ENCODE measurements at regions not wholly inside any gene's neighbourhood (a gene's known extent, or its start where the extent isn't known, plus 50 kb on each side); places are given as distances from the start of the nearest gene placed in this dataset.

DNA sequence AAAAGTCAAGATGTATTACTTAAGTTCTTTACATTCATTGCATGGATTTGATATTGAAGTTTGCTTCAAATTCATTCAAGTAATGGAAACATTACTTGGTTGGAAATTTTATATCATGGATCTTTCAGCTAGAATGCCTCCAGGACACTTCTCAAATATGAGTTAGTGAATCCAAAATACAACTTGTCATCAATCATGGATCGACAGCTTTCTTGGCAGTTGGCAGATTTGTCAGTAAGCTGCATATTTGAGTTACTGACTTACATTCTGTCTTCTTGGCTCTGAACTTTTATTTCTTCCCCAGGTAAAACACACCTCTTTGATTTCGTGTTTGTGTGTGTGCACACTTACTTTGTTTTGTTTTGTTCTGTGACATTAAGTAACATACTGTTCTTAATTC is 1171.1 kb downstream of the TAF11L14 start:
- peaks cover 2% of the 10 kb centered on the region for H3K27me3 Mint-ChIP-seq
- no peak overlapping the region for H3K4me3 Mint-ChIP-seq

DNA sequence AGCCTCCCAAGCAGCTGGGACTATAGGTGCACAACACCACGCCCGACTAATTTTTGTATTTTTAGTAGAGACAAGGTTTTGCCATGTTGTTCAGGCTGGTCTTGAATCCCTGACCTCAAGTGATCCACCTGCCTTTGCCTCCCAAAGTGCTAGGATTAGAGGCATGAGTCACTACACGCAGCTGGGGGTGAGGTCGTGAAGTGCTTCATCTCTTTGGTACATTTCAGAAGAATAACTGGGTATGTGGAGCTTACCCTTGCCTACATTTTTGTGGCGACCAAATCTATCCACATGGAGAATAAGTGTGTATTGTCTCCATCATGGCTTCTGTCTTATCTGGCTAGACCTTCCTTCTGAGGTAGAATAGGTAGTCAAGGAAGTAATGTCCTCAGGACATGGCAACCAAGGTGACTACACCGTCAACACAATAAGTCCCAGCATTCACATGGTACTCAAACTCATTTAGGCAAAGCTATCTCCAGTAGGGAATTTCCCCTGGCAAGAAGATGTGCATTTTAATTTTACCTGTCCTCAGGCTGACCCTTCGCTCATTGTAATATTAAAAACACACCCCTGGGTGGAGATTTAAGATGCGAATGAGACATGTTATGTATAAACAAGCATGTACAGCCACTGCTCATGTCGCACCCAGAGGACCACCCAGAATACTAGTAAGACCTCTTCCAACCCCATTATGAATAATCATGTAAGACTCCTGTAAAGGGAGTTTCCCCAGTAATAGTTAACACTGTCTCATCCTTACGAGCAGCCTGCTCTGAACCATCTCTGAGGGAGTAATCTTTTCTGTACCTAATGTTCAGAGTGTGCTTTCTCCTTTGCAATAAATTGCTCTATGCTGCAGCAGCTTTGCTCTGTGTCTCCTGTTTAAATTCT is 1173.2 kb downstream of the TAF11L14 start:
- H3K4me1 Mint-ChIP-seq = no peaks in the 10 kb centered on the region
- H3K4me3 Mint-ChIP-seq = no peak overlapping the region
- no peaks in the 10 kb centered on the region for H3K36me3 Mint-ChIP-seq
- no peaks in the 10 kb centered on the region for H3K9me3 Mint-ChIP-seq
- peaks cover 2% of the 10 kb centered on the region for H3K27me3 Mint-ChIP-seq
- H3K27ac Mint-ChIP-seq = no peak overlapping the region

More for the DNA sequence above, 1171.1 kb downstream of the TAF11L14 start:
- Mint-ChIP-seq H3K27ac (no peak overlapping the region), H3K36me3 (no peaks in the 10 kb centered on the region), H3K4me1 (no peaks in the 10 kb centered on the region), H3K9me3 (no peaks in the 10 kb centered on the region)

- Mint-ChIP-seq H3K9me3 (peaks cover 0 to 2% (median 0%) of the 10 kb centered on the region in 3 donors), H3K4me3 (no peak overlapping the region), H3K4me1 (no peaks in the 10 kb centered on the region), H3K36me3 (no peaks in the 10 kb centered on the region), H3K27ac (no peak overlapping the region), H3K27me3 (no peaks in the 10 kb centered on the region)
Measured at GRCh38 chr5:18811661-18812060, 1176.3 kb downstream of the CDH18 start.

- Mint-ChIP-seq H3K4me1 (no peaks in the 10 kb centered on the region), H3K9me3 (peaks cover 0 to 5% (median 1%) of the 10 kb centered on the region in 3 donors), H3K27ac (no peak overlapping the region), H3K4me3 (no peak overlapping the region), H3K36me3 (no peaks in the 10 kb centered on the region), H3K27me3 (no peaks in the 10 kb centered on the region)
Measured at GRCh38 chr5:18828351-18828750, 1159.6 kb downstream of the CDH18 start.

- H3K27ac Mint-ChIP-seq = no peak overlapping the region
- H3K4me1 Mint-ChIP-seq = no peaks in the 10 kb centered on the region
- H3K36me3 Mint-ChIP-seq = no peaks in the 10 kb centered on the region
- no peak overlapping the region for H3K4me3 Mint-ChIP-seq
- H3K27me3 Mint-ChIP-seq = peaks cover 2% of the 10 kb centered on the region
- peaks cover 0 to 5% (median 1%) of the 10 kb centered on the region in 3 donors for H3K9me3 Mint-ChIP-seq
Measured at GRCh38 chr5:18829539-18829938, 1158.5 kb downstream of the CDH18 start.

- Mint-ChIP-seq H3K36me3 (peaks cover 1% of the 10 kb centered on the region), H3K27me3 (no peaks in the 10 kb centered on the region), H3K9me3 (peaks cover 0 to 6% (median 4%) of the 10 kb centered on the region in 3 donors), H3K4me3 (no peak overlapping the region), H3K27ac (no peak overlapping the region), H3K4me1 (no peaks in the 10 kb centered on the region)
Measured at GRCh38 chr5:18850216-18850615, 1137.8 kb downstream of the CDH18 start.

DNA sequence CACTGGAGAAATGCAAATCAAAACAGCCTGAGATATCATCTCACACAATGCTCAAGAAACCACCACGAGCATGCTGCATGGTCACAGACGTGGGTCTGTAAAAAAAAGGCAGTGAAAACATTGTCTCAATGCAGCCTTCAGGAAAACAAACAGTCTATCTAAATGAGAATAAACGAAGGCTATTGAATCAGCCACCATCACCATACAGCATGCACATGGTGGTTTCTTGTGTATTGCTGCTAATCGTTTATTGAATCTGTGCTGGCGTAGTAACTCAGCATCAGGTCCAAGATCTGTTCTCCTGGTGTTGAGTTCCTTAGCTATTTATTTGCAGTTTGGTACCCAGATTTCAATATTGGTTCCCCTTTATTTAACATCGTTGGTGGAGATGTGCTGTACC is 1115.0 kb downstream of the CDH18 start:
- no peaks in the 10 kb centered on the region for H3K36me3 Mint-ChIP-seq

GRCh38 chr5:18876565-18876964 is 1111.4 kb downstream of the CDH18 start:
- Mint-ChIP-seq H3K27ac (no peak overlapping the region), H3K36me3 (no peaks in the 10 kb centered on the region), H3K9me3 (peaks cover 0 to 2% (median 0%) of the 10 kb centered on the region in 3 donors), H3K4me3 (no peak overlapping the region), H3K4me1 (no peaks in the 10 kb centered on the region), H3K27me3 (no peaks in the 10 kb centered on the region)

More for the DNA sequence above, 1115.0 kb downstream of the CDH18 start:
- no peaks in the 10 kb centered on the region for H3K4me1 Mint-ChIP-seq
- H3K9me3 Mint-ChIP-seq = no peaks in the 10 kb centered on the region
- no peaks in the 10 kb centered on the region for H3K27me3 Mint-ChIP-seq
- no peak overlapping the region for H3K4me3 Mint-ChIP-seq
- H3K27ac Mint-ChIP-seq = no peak overlapping the region

DNA sequence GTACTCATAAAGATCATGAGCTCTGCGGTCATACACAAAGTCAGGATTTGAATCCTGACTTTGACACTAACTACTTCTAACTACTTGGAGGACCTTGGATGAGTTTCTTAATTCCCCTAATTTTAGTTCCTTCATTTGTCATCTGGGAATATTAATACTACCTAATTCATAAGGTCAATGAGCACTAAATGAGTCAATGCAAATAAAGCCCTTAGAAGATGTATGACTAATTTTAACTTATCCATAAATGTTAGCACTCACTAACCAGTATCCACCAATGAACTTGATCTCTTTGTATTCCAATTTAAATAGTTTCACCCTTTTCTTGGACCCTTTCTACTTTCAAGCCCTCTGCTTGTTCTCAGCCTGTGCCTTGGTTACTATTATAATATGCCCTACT is 1106.4 kb downstream of the CDH18 start:
- H3K27me3 Mint-ChIP-seq = no peaks in the 10 kb centered on the region
- H3K9me3 Mint-ChIP-seq = peaks cover 0 to 3% (median 2%) of the 10 kb centered on the region in 3 donors
- H3K36me3 Mint-ChIP-seq = no peaks in the 10 kb centered on the region
- no peaks in the 10 kb centered on the region for H3K4me1 Mint-ChIP-seq
- H3K4me3 Mint-ChIP-seq = no peak overlapping the region
- no peak overlapping the region for H3K27ac Mint-ChIP-seq

DNA sequence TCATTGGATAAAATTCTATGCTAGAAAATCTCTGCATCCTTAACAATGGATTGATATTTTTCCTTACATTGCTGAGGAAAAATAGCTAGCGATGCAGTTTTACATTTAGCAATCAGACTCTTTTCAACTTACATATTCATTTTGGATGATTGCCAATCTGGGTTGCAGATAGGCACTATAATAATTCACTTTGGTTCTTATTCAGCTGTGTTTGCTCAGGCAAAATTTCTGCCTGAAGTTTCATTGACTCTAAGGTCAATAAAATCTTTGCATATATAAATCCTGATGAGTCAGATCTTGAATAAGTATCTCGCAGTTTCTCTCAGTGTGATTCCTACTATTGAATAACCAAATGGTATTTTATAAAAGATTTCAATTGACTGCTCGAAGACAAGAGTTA is 1105.8 kb downstream of the CDH18 start:
- no peaks in the 10 kb centered on the region for H3K27me3 Mint-ChIP-seq
- no peaks in the 10 kb centered on the region for H3K36me3 Mint-ChIP-seq
- no peak overlapping the region for H3K4me3 Mint-ChIP-seq
- H3K27ac Mint-ChIP-seq = no peak overlapping the region
- peaks cover 0 to 3% (median 2%) of the 10 kb centered on the region in 3 donors for H3K9me3 Mint-ChIP-seq
- H3K4me1 Mint-ChIP-seq = no peaks in the 10 kb centered on the region

- H3K9me3 Mint-ChIP-seq = peaks cover 0 to 7% (median 5%) of the 10 kb centered on the region in 3 donors
- no peak overlapping the region for H3K27ac Mint-ChIP-seq
- H3K4me3 Mint-ChIP-seq = no peak overlapping the region
- H3K4me1 Mint-ChIP-seq = no peaks in the 10 kb centered on the region
- H3K36me3 Mint-ChIP-seq = no peaks in the 10 kb centered on the region
- no peaks in the 10 kb centered on the region for H3K27me3 Mint-ChIP-seq
Measured at GRCh38 chr5:18888821-18889220, 1099.2 kb downstream of the CDH18 start.

- no peak overlapping the region for H3K27ac Mint-ChIP-seq
- H3K36me3 Mint-ChIP-seq = no peaks in the 10 kb centered on the region
- no peaks in the 10 kb centered on the region for H3K9me3 Mint-ChIP-seq
- no peak overlapping the region for H3K4me3 Mint-ChIP-seq
- no peaks in the 10 kb centered on the region for H3K4me1 Mint-ChIP-seq
- no peaks in the 10 kb centered on the region for H3K27me3 Mint-ChIP-seq
Measured at GRCh38 chr5:18900644-18901043, 1087.4 kb downstream of the CDH18 start.

DNA sequence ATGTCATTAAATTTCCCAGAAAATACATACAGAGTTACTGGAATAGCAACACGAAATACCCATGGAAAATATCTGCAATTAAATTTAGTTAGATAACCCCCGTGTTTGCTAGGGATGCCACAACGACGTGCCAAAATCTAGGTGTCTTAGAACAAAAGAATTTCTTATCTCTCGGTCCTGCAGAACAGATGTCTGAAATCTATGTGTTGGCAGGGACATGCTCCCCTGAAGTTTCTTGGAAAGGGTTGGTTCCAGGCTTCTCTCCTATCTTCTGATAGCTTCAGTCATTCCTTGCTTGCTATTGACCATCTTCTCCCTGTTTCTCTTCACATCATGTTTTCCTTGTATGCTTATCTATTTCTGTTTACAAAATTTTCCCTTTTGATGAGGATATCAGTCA is 1067.0 kb downstream of the CDH18 start:
- Mint-ChIP-seq H3K9me3 (peaks cover 0 to 2% (median 0%) of the 10 kb centered on the region in 3 donors), H3K4me3 (no peak overlapping the region), H3K36me3 (no peaks in the 10 kb centered on the region), H3K27ac (no peak overlapping the region), H3K27me3 (peaks cover under 1% of the 10 kb centered on the region), H3K4me1 (no peaks in the 10 kb centered on the region)

GRCh38 chr5:18932081-18932480 is 1055.9 kb downstream of the CDH18 start:
- H3K27me3 Mint-ChIP-seq = no peaks in the 10 kb centered on the region
- no peaks in the 10 kb centered on the region for H3K36me3 Mint-ChIP-seq
- no peak overlapping the region for H3K27ac Mint-ChIP-seq
- H3K4me1 Mint-ChIP-seq = no peaks in the 10 kb centered on the region
- no peak overlapping the region for H3K4me3 Mint-ChIP-seq
- no peaks in the 10 kb centered on the region for H3K9me3 Mint-ChIP-seq

DNA sequence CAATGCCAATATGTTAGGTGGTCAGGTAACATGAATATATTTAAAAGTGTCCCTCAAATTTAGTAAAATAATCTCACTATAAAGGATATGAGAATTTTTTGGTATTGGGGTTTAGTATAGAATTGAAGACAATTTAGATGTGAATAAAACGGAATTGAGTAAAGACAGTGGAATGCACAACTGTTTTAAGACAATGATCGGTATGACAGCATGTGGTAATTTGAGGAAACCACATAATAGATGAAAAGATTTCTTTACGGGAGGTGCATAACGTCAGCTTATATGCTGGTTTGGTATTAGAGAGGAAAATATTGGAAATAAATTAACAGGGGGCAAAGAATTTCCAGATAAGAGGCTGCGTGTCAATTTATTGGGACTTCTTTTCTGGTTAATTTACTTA is 1043.2 kb downstream of the CDH18 start:
- Mint-ChIP-seq H3K36me3 (no peaks in the 10 kb centered on the region), H3K27me3 (no peaks in the 10 kb centered on the region), H3K9me3 (no peaks in the 10 kb centered on the region), H3K4me3 (no peak overlapping the region), H3K4me1 (peaks cover 0 to 2% (median 0%) of the 10 kb centered on the region in 3 donors), H3K27ac (no peak overlapping the region)

DNA sequence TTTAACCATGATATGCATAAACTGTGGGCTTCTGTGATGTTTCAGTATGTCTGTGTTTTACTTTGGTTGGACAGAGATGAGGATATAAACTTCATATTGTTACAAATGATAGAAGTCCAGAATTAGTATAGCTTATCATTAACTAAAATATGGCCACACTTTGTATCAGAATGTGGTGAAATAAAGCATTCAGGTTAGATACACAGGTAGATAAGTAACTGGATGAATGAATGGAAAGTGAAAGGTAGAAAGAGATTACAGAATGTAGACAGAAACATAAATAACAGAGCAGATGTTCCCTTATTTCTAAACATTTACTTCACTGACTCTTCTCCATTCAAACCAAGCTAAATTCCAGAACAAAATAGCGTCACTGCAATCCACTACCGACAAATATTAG is 1033.8 kb downstream of the CDH18 start:
- Mint-ChIP-seq H3K27me3 (no peaks in the 10 kb centered on the region), H3K4me3 (no peak overlapping the region), H3K27ac (no peak overlapping the region), H3K36me3 (no peaks in the 10 kb centered on the region), H3K9me3 (no peaks in the 10 kb centered on the region), H3K4me1 (no peaks in the 10 kb centered on the region)
